MM.1S (cell line): ENCODE measurements at regions not wholly inside any gene's neighbourhood (a gene's known extent, or its start where the extent isn't known, plus 50 kb on each side); places are given as distances from the start of the nearest gene placed in this dataset.

Experiments
- EZH2 ChIP-seq: fragments of 300-600 bp; sonication (generic); optimal IDR thresholded peaks from 2 replicates; pipeline ENCODE3; 2017; ENCODE audit warnings: low read depth, mild to moderate bottlenecking, antibody characterized with exemption, low read length, mixed read lengths
- TF ChIP-seq, protein P1 (sequence below): fragments of 300-600 bp; sonication (generic); IDR thresholded peaks from 2 replicates; pipeline ENCODE4 v1.5.1; 2016; ENCODE audit warnings: antibody characterized with exemption, low read length, mixed read lengths

DNA sequence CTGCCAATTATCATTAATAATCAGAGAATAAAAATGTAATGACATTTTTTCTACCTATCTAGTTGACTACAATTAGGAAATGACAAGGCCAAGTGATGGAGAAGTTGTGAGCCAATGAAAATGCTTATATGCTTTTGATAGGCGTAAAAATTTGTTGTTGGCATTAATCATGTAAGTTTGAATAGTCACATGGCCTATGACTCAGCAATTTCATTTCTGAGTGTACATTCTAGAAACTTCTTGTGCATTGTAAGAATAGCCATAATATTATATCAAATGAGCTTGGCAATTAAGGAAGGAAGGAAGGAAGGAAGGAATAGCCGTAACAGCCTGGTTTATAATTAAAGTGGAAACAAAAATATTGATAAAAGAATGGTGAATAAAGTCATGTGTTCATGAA, 179.9 kb downstream of the PTH2R start:
- TF ChIP-seq, protein P1, sequence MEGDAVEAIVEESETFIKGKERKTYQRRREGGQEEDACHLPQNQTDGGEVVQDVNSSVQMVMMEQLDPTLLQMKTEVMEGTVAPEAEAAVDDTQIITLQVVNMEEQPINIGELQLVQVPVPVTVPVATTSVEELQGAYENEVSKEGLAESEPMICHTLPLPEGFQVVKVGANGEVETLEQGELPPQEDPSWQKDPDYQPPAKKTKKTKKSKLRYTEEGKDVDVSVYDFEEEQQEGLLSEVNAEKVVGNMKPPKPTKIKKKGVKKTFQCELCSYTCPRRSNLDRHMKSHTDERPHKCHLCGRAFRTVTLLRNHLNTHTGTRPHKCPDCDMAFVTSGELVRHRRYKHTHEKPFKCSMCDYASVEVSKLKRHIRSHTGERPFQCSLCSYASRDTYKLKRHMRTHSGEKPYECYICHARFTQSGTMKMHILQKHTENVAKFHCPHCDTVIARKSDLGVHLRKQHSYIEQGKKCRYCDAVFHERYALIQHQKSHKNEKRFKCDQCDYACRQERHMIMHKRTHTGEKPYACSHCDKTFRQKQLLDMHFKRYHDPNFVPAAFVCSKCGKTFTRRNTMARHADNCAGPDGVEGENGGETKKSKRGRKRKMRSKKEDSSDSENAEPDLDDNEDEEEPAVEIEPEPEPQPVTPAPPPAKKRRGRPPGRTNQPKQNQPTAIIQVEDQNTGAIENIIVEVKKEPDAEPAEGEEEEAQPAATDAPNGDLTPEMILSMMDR: no peak
- TF ChIP-seq EZH2: no peak
